GM18858 (cell line): ENCODE measurements at regions not wholly inside any gene's neighbourhood (a gene's known extent, or its start where the extent isn't known, plus 50 kb on each side); places are given as distances from the start of the nearest gene placed in this dataset.

Source experiments
- ATAC-seq: cut with Tn5 transposase; IDR thresholded peaks from one replicate; pipeline ENCODE4 v1.9.1; 2021; ENCODE audit not compliant: unreplicated experiment

- ATAC-seq = no peak
These were observed 77.5 kb downstream of the RPLP1 start for GRCh38 chr15:69529961-69530633.

GRCh38 chr15:69530991-69531664 is 78.5 kb downstream of the RPLP1 start:
- no peak for ATAC-seq

- ATAC-seq = no peak
These were observed 79.0 kb downstream of the RPLP1 start for GRCh38 chr15:69531665-69532027.

DNA sequence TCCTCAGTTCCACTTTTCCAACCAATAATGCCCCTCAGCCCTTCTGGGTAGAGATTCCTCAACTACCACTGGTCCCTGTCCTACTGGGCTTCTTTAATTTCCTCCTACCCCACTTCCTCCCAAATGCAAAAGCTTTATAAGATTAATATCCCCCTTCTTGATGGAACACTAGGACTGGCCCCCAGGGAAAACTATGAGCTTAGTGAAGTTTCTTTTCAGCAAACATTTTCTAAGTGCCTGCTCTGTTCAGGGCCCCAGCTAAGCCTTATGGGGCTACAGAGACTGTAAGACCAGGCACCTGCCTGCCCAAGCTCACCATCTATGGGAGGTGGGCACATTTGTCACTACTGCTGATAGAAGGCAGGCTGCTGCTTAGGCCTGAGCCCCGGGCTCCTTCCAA is 79.4 kb downstream of the RPLP1 start:
- no peak for ATAC-seq

DNA sequence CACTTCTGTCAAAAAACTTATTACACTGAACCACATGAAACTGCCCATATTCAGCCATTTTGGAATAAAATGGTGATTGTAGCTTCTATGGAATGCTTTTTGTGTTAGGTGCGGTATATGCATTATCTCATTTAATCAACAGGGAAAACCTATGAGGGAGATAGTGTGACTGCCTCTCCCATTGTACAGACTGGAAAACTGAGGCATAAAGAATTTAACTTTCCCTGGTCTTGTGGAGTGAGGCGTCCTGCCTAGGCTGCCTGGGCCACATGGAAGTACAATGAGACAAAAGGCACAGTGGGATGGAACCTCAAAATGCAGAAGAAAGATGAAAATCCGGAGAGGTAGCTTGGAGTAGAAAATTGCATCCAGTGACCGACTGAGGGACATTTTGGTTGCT is 80.2 kb downstream of the RPLP1 start:
- ATAC-seq = no peak

DNA sequence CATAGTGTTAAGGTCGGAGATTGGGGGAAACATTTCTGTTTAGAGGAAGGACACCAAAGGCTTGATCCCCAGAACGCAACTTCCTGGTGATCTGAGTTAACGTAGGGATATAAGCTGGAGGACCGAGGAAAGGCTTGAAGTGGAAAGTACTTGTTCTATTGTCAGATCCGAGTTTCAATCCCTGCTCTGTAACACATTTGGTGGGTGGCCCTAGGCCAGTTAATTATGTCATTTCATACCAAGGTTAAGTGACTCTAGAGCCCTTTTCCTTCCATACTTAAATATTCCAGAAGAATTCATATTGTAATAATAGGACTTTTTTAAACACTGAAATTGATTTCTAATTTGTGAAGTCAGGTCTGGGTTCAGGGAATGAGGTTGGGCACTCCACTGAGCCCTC is 80.9 kb downstream of the RPLP1 start:
- no peak for ATAC-seq

DNA sequence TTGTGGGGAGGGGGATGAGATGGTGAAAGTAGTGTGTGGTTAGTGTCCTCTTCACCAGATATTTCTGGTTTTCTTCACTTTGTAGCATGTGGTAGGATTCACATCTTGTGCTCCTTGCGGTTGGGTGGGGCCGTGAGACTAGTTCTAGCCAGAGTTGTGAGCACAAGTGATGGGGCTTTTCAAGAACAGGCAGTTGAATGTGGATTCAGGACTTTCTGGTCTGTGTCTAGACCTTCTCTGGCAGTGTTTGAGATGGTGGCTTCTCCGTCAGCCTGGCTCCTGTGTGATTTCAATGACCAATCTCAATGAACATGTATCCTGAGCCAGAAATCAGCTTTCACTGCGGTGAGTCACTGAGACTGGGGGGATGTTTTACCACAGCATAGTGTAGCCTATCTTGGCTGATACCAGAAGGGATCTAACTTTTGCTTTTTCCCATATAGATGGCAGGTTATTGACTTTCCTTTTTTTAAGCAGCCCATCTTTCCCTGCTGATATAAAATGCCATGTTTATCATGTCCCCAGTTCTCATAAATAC is 82.6 kb downstream of the RPLP1 start:
- ATAC-seq = no peak

- no peak for ATAC-seq
These were observed 83.4 kb downstream of the RPLP1 start for GRCh38 chr15:69535998-69536397.

- ATAC-seq = no peak
These were observed 84.3 kb downstream of the RPLP1 start for GRCh38 chr15:69536726-69537512.

GRCh38 chr15:69537901-69538300 is 85.3 kb downstream of the RPLP1 start:
- ATAC-seq = no peak

GRCh38 chr15:69538379-69538778 is 85.8 kb downstream of the RPLP1 start:
- no peak for ATAC-seq

DNA sequence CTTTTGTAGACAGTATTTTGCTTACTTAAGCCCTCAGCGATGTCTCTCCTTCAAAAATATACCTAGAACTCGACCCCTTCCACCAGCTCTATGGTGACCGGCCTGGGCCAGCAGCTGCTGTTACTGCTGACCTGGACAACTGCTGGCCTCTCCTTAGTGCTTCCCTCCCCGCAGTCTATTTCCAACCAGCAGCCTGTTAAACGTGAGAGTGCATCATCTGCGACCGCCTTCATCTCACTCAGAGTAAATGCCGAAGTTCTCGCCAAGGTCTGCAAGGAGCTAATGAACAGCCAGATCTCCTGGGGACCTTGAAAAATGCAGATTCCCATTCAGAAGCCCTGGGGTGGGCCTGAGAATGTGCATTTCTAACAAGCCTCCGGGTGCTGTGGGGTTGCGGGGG is 86.7 kb downstream of the RPLP1 start:
- ATAC-seq = no peak

DNA sequence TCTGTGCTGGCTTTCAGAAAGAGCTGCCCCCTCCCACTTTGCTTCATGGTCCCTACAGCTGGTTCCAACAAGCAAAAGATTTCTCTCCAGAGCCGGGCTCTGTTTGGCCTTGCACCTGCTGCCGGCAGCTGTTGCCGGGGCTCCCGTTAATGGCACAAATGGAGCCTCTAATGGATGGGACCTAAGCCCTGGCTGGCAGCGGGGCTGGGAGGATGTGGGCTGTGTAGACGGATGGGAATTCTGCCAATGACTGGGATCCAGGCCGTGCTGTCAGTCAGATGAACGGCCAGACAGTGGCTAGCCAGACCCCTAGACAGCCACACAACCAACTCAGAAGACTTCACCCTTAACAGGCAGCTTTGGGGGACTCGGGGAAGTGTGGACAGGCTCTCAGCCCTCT is 88.0 kb downstream of the RPLP1 start:
- ATAC-seq = no peak

- ATAC-seq = no peak
These were observed 89.4 kb downstream of the RPLP1 start for GRCh38 chr15:69542028-69542427.

- no peak for ATAC-seq
These were observed 91.2 kb downstream of the RPLP1 start for GRCh38 chr15:69543681-69544364.

DNA sequence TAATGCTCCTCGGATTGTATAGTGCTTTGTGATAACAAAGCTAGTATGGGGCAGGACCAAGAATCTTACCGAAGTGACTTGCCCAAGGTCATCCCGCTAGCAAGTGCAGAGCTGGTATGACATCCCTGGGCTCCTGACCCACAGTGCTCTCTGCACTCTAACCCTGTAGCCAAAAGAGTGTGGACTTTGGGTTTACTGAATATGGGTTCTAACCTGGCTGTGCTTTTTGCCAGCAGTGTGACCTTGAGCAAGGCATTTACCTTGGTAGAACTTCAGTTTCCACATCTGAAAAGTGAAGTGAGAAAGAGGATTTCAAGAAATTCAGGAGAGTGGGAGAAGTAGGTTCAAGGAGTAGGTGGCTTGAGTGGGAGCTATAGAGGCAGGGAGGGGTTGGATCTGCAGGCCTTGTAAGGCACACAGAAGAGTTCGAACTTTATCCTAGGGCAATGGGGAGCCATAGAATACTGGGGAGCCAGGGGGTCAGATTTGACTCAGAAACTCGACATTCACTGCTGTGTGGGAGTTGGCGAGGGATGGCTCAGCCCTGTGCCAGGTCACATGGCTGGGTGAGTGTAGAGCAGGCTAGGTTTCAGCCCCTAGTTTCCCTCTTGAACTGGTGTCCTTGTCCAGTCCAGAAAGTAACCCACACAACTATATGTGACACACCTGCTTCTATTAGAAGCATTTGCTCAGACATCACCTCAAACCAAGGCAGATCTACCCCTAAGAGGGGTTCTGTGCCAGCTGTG is 91.9 kb downstream of the RPLP1 start:
- ATAC-seq = no peak

- ATAC-seq = no peak
These were observed 93.6 kb downstream of the RPLP1 start for GRCh38 chr15:69546182-69546581.

- ATAC-seq = no peak
These were observed 96.0 kb downstream of the RPLP1 start for GRCh38 chr15:69548395-69549180.

DNA sequence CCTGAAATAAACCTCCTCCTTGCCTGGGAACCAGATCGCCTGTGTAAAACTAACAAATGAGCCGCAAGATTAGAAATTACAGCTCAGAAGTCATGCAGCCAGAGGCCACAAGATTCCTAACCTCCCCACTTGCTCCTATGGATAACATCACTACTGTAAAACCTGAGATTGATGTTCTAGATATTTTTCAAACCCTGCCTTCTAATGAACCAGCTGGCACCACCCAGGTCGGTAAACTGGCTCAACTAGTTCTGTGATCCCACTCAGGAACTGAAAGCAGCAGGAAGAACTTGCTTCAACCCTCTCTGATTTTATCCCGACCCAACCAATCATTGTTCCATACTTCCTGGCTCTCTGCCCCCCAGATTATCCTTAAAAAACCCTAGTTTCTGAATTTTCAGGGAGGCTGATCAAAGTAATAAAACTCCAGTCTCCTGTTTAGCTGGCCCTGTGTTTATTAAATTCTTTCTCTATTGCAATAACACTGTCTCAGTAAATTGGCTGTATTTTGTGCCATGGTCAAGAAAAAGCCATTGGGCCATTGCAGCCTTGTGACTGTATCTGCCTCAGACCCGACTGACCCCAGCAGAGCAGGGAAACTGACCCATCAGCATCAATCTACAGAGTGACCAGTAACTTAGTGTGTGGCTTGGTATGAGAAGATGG is 98.9 kb downstream of the RPLP1 start:
- no peak for ATAC-seq
